Tongue (tissue), 1 donor: ENCODE measurements at regions not wholly inside any gene's neighbourhood (a gene's known extent, or its start where the extent isn't known, plus 50 kb on each side); places are given as distances from the start of the nearest gene placed in this dataset.

Experiments
- DNase-seq: peaks from one replicate; pipeline ENCODE4 v3.0.0-alpha.2; 2015

DNA sequence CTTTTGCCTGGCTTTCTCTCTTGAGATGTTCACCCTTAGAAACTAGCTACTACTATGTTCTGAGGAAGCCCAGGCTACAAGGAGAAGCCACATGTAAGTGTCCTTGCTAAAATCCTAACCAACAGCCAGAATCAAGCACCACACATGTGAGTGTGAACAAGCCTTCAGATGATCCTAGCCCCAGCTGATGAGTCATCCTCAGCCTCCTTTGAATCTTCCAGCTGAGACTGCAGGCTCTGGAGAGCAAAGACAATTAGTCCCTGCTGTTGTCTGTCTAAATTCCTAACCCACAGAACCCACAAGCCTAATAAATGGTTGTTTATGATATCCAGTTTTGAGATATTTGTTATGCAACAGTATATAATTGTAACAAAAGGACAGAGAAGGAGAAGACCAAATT, 92.8 kb upstream of the TAC1 start:
- DNase-seq, result no peak

DNA sequence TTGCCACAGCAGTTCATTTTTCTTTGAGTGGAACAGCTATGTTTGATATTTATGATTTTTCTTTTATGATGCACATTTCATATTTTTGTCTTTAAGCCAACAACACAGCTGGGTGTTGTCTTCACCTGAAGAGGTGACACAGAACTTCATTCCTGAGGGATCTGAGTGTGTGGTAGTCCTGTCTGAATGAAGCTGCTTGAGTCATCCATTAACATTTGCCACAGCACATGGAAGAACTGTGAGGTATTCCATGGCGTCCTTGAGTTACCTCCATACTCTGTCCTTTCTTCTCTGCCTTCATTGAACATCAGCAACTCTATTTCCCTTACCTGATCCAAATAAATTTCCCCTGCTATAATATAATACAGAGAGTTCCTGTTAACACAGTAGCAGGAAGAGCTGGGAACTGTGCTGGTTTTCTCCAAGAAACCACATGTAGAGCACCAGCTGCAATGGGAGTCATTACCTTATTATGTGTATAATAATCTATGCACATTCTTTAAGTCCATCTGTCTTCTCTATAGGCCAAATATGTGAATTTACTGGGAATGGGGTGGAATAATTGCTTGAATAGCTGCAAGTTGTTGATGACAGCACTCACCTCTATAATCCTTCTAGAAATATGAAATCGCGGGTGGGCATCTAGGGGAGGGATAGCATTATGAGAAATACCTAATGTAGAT, 72.4 kb upstream of the TAC1 start:
- no peak for DNase-seq

DNA sequence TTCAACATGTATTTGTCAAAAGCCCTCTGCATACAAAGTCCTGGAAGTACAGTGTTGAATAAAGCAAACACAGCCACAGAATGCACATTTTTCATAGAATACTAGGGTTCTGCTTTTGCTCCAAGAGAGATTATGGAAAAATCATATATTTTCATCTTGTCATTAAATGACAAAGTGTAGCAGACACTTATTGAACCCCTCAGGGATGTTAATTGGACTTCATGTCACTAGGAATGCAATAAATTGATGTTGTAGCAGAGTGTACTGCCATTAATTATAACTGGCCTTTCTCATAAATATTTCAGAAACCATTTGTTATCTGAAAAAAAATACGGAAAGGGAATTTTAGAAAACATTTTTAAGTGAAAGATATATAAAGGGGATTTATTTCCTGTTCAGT, 64.5 kb upstream of the TAC1 start:
- no peak for DNase-seq

DNA sequence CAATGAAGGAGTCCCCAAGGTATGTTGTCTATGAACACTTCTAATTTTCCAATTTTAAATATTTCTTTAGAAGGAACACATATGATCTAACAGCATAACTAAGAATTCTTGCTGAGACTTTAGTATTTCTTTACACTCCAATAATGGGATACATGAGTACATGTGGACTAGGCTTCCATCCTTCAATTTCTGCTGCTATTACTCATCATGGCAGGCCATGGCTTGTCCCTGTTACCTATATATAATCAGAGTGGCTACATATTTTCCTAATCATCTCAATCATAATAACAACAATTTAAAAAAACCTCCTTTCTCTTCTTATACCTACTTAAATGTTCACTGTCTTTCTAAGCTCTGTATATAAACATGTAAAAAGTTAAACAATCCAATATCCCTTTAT, 60.3 kb upstream of the TAC1 start:
- no peak for DNase-seq

DNA sequence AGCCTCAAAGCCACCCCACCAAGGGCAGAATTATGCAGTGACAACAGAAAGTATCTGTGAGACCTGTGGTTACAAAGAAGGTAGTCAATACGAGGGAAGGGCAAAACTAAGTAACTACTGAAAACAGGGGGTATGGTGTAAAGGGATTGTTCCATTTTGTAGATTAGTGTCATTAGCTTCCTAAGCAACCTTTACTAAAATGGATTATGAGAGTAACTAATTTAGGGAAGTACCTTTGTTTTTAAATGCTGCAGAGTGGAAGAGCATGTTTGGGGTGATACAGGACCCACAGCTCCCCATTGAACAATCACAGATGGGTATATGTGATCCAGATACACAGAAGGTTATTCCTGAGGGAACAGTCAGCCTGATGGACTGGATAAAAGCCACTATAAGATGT, 51.3 kb upstream of the TAC1 start:
- DNase-seq, result no peak
